Daoy (cell line): ENCODE measurements at regions not wholly inside any gene's neighbourhood (a gene's known extent, or its start where the extent isn't known, plus 50 kb on each side); places are given as distances from the start of the nearest gene placed in this dataset.
"Not testable (repeated sequence)": the region's sequence is repeated elsewhere in the genome, so short reads cannot be mapped to it uniquely, and the experiment has no call there.

Source experiments
- DNase-seq: peaks from one replicate; pipeline ENCODE4 v3.0.0-alpha.2; 2015; ENCODE audit warnings: low read depth

- no peak for DNase-seq
Measured at GRCh38 chr2:17255071-17255470, 263.2 kb downstream of the RAD51AP2 start.

GRCh38 chr2:17254421-17254820 is 263.8 kb downstream of the RAD51AP2 start:
- DNase-seq: no peak

- DNase-seq: no peak
Measured at GRCh38 chr2:17252258-17252657, 266.0 kb downstream of the RAD51AP2 start.

GRCh38 chr2:17251171-17251570 is 267.1 kb downstream of the RAD51AP2 start:
- DNase-seq: no peak

GRCh38 chr2:17249249-17249648 is 269.0 kb downstream of the RAD51AP2 start:
- no peak for DNase-seq

GRCh38 chr2:17245906-17246305 is 272.3 kb downstream of the RAD51AP2 start:
- no peak for DNase-seq

GRCh38 chr2:17242813-17243485 is 275.3 kb downstream of the RAD51AP2 start:
- no peak for DNase-seq

- no peak for DNase-seq
Measured at GRCh38 chr2:17239550-17239949, 278.7 kb downstream of the RAD51AP2 start.

GRCh38 chr2:17235167-17235566 is 283.1 kb downstream of the RAD51AP2 start:
- DNase-seq: no peak

GRCh38 chr2:17232776-17233556 is 285.3 kb downstream of the RAD51AP2 start:
- DNase-seq: no peak

- DNase-seq: no peak
Measured at GRCh38 chr2:17231394-17231965, 286.8 kb downstream of the RAD51AP2 start.

- DNase-seq: no peak
Measured at GRCh38 chr2:17229414-17229813, 288.8 kb downstream of the RAD51AP2 start.

GRCh38 chr2:17228461-17228860 is 289.8 kb downstream of the RAD51AP2 start:
- no peak for DNase-seq

- DNase-seq: no peak
Measured at GRCh38 chr2:17227856-17228255, 290.4 kb downstream of the RAD51AP2 start.

GRCh38 chr2:17226941-17227490 is 291.2 kb downstream of the RAD51AP2 start:
- no peak for DNase-seq

- DNase-seq: no peak
Measured at GRCh38 chr2:17223211-17223610, 295.0 kb downstream of the RAD51AP2 start.

- no peak for DNase-seq
Measured at GRCh38 chr2:17208511-17208910, 309.7 kb downstream of the RAD51AP2 start.

- no peak for DNase-seq
Measured at GRCh38 chr2:17206771-17207170, 311.5 kb downstream of the RAD51AP2 start.

- not testable (repeated sequence) for DNase-seq
Measured at GRCh38 chr2:17204214-17204613, 314.0 kb downstream of the RAD51AP2 start.

GRCh38 chr2:17202628-17203027 is 315.6 kb downstream of the RAD51AP2 start:
- DNase-seq: not testable (repeated sequence)

- DNase-seq: no peak
Measured at GRCh38 chr2:17199741-17200140, 318.5 kb downstream of the RAD51AP2 start.

GRCh38 chr2:17196380-17196779 is 321.9 kb downstream of the RAD51AP2 start:
- DNase-seq: no peak

- no peak for DNase-seq
Measured at GRCh38 chr2:17195016-17195415, 323.2 kb downstream of the RAD51AP2 start.
